ENCODE measurements at regions not wholly inside any gene's neighbourhood (a gene's known extent, or its start where the extent isn't known, plus 50 kb on each side); places are given as distances from the start of the nearest gene placed in this dataset.

- Histone ChIP-seq H3K4me1 (ENCODE audit: insufficient read depth, low read length) (no peaks in the 10 kb centered on the region), H3K4me2 (ENCODE audit: low read depth, low read length) (no peak overlapping the region), H2AFZ (ENCODE audit: low read length) (no peak overlapping the region), H3K79me2 (ENCODE audit: insufficient read depth, low read length) (no peaks in the 10 kb centered on the region), H4K20me1 (ENCODE audit: insufficient read depth, low read length) (no peaks in the 10 kb centered on the region), H3K27me3 (ENCODE audit: control insufficient read depth in 1 of 2, insufficient read depth in 2 of 2, low read length in 2 of 2) (peaks cover 0 to 9% of the 10 kb centered on the region in 2 experiments; a peak in 1 of 5 replicates), H3K4me3 (replicated peaks in 1 of 3; ENCODE audit: insufficient read depth in 1 of 3, low read depth in 2 of 3, low read length in 3 of 3) (no peak overlapping the region), H3K36me3 (replicated peaks in 1 of 2; ENCODE audit: control insufficient read depth in 1 of 2, insufficient read depth in 2 of 2, low read length in 2 of 2) (no peaks in the 10 kb centered on the region), H3K27ac (ENCODE audit: extremely low read length, insufficient read depth, low read length) (no peak overlapping the region), H3K9me3 (ENCODE audit: low read length) (no peaks in the 10 kb centered on the region), H3K9ac (ENCODE audit: insufficient read depth, low read depth, low read length) (no peak overlapping the region)
- FAIRE-seq: no peak
- CTCF ChIA-PET (ENCODE audit: low intra/inter-chr PET ratio, low total read pairs): no interaction called here
- WGBS (ENCODE audit: low lambda C conversion rate): 2% methylated on average over 5 of the region's 5 CpGs
- in situ Hi-C loops (cut with HindIII; ENCODE audit: extremely low pct_ligation_motif_present, low pct_unique_long_range_greater_than_20kb): no loop called here
- BruUV-seq (replicated peaks): no TSS peak
- no peak for ATAC-seq
- no peak for DNase-seq (ENCODE audit: low spot score)
- POLR2A ChIA-PET: no interaction called here
- intact Hi-C loops (cut with micrococcal nuclease; ENCODE audit: unreplicated experiment): no loop called here
- TF ChIP-seq REL (CRISPR knock-in tag; conservative IDR thresholded peaks at IDR 0.05) (no peak), ISL2 (CRISPR knock-in tag; IDR thresholded peaks at IDR 0.05) (no peak), ZNF230 (CRISPR knock-in tag; IDR thresholded peaks at IDR 0.05) (no peak), RBAK (CRISPR knock-in tag; IDR thresholded peaks at IDR 0.05) (no peak), KIAA2018 (CRISPR knock-in tag; IDR thresholded peaks at IDR 0.05; ENCODE audit: borderline replicate concordance) (no peak), STAT6 (CRISPR knock-in tag; IDR thresholded peaks at IDR 0.05; ENCODE audit: borderline replicate concordance) (no peak), HBP1 (CRISPR knock-in tag; IDR thresholded peaks at IDR 0.05; ENCODE audit: low read depth) (no peak), TRAFD1 (CRISPR knock-in tag; IDR thresholded peaks at IDR 0.05; ENCODE audit: borderline replicate concordance) (no peak), CEBPG (CRISPR knock-in tag; IDR thresholded peaks at IDR 0.05) (no peak), NFKB2 (CRISPR knock-in tag; IDR thresholded peaks at IDR 0.05; ENCODE audit: borderline replicate concordance) (no peak)
These were observed 296.7 kb downstream of the ASMT start for GRCh38 chrX:1911401-1912128.

Data from HepG2 (cell line).